HUDEP-2 (cell line): ENCODE measurements at regions not wholly inside any gene's neighbourhood (a gene's known extent, or its start where the extent isn't known, plus 50 kb on each side); places are given as distances from the start of the nearest gene placed in this dataset.

Experiments used
- DNase-seq, 76 experiments: peaks; one replicate each; lab custom pipeline; 2025; ENCODE audit not compliant: unreplicated experiment in 76 of 76; lab: John Stamatoyannopoulos, UW

- DNase-seq = no peak
Measured at GRCh38 chr6:170100046-170100445, 190.8 kb downstream of the DLL1 start.

- DNase-seq = no peak
Measured at GRCh38 chr6:170099387-170099786, 191.5 kb downstream of the DLL1 start.

GRCh38 chr6:170098428-170099170 lies 192.3 kb downstream of the DLL1 start:
- DNase-seq = no peak

GRCh38 chr6:170097505-170098427 lies 193.1 kb downstream of the DLL1 start:
- DNase-seq = no peak

GRCh38 chr6:170096803-170097504 lies 193.9 kb downstream of the DLL1 start:
- no peak for DNase-seq

GRCh38 chr6:170096191-170096802 lies 194.6 kb downstream of the DLL1 start:
- DNase-seq = no peak

GRCh38 chr6:170095273-170095981 lies 195.5 kb downstream of the DLL1 start:
- no peak for DNase-seq

GRCh38 chr6:170094686-170095272 lies 196.1 kb downstream of the DLL1 start:
- no peak for DNase-seq

GRCh38 chr6:170093658-170094596 lies 197.0 kb downstream of the DLL1 start:
- DNase-seq = no peak

- DNase-seq = no peak
Measured at GRCh38 chr6:170093276-170093657, 197.6 kb downstream of the DLL1 start.

- DNase-seq = no peak
Measured at GRCh38 chr6:170092826-170093225, 198.1 kb downstream of the DLL1 start.

- DNase-seq = no peak
Measured at GRCh38 chr6:170091639-170092579, 199.0 kb downstream of the DLL1 start.

- DNase-seq = no peak
Measured at GRCh38 chr6:170091000-170091638, 199.8 kb downstream of the DLL1 start.

GRCh38 chr6:170090561-170090960 lies 200.3 kb downstream of the DLL1 start:
- no peak for DNase-seq

- no peak for DNase-seq
Measured at GRCh38 chr6:170089963-170090362, 200.9 kb downstream of the DLL1 start.

GRCh38 chr6:170088582-170088955 lies 202.3 kb downstream of the DLL1 start:
- no peak for DNase-seq

- DNase-seq = no peak
Measured at GRCh38 chr6:170087941-170088581, 202.8 kb downstream of the DLL1 start.
